ENCODE measurements at regions not wholly inside any gene's neighbourhood (a gene's known extent, or its start where the extent isn't known, plus 50 kb on each side); places are given as distances from the start of the nearest gene placed in this dataset.
"Not testable (repeated sequence)": the region's sequence is repeated elsewhere in the genome, so short reads cannot be mapped to it uniquely, and the experiment has no call there.

- in situ Hi-C loops (cut with MboI; ENCODE audit: low pct_unique_long_range_greater_than_20kb, low sequenced_read_pairs) = no loop called here
These were observed 892.7 kb downstream of the TLE1 start for GRCh38 chr9:80796632-80797031.

GRCh38 chr9:80794197-80794596 lies 895.1 kb downstream of the TLE1 start:
- peak; percentile 8 for DNase-seq
- in situ Hi-C loops (cut with MboI; ENCODE audit: low pct_unique_long_range_greater_than_20kb, low sequenced_read_pairs) = no loop called here

More at GRCh38 chr9:80796632-80797031, 892.7 kb downstream of the TLE1 start:
- DNase-seq = no peak

- DNase-seq = no peak
- in situ Hi-C loops (cut with MboI; ENCODE audit: low pct_unique_long_range_greater_than_20kb, low sequenced_read_pairs) = no loop called here
These were observed 895.6 kb downstream of the TLE1 start for GRCh38 chr9:80793706-80794105.

- no peak for DNase-seq
These were observed 896.6 kb downstream of the TLE1 start for GRCh38 chr9:80792726-80793125.

GRCh38 chr9:80791836-80792235 lies 897.5 kb downstream of the TLE1 start:
- in situ Hi-C loops (cut with MboI; ENCODE audit: low pct_unique_long_range_greater_than_20kb, low sequenced_read_pairs) = no loop called here
- no peak for DNase-seq

More at GRCh38 chr9:80792726-80793125, 896.6 kb downstream of the TLE1 start:
- in situ Hi-C loops (cut with MboI; ENCODE audit: low pct_unique_long_range_greater_than_20kb, low sequenced_read_pairs) = no loop called here

- no peak for DNase-seq
- in situ Hi-C loops (cut with MboI; ENCODE audit: low pct_unique_long_range_greater_than_20kb, low sequenced_read_pairs) = no loop called here
These were observed 898.6 kb downstream of the TLE1 start for GRCh38 chr9:80790764-80791163.

GRCh38 chr9:80789831-80790230 lies 899.5 kb downstream of the TLE1 start:
- in situ Hi-C loops (cut with MboI; ENCODE audit: low pct_unique_long_range_greater_than_20kb, low sequenced_read_pairs) = no loop called here
- DNase-seq = no peak

GRCh38 chr9:80787636-80788035 lies 901.7 kb downstream of the TLE1 start:
- no peak for DNase-seq
- in situ Hi-C loops (cut with MboI; ENCODE audit: low pct_unique_long_range_greater_than_20kb, low sequenced_read_pairs) = no loop called here

- in situ Hi-C loops (cut with MboI; ENCODE audit: low pct_unique_long_range_greater_than_20kb, low sequenced_read_pairs) = no loop called here
- no peak for DNase-seq
These were observed 904.7 kb downstream of the TLE1 start for GRCh38 chr9:80784647-80785046.

GRCh38 chr9:80775971-80776370 lies 913.4 kb downstream of the TLE1 start:
- no peak for DNase-seq
- in situ Hi-C loops (cut with MboI; ENCODE audit: low pct_unique_long_range_greater_than_20kb, low sequenced_read_pairs) = no loop called here

- in situ Hi-C loops (cut with MboI; ENCODE audit: low pct_unique_long_range_greater_than_20kb, low sequenced_read_pairs) = no loop called here
- no peak for DNase-seq
These were observed 913.8 kb downstream of the TLE1 start for GRCh38 chr9:80775530-80775929.

- no peak for DNase-seq
- in situ Hi-C loops (cut with MboI; ENCODE audit: low pct_unique_long_range_greater_than_20kb, low sequenced_read_pairs) = no loop called here
These were observed 917.6 kb downstream of the TLE1 start for GRCh38 chr9:80771555-80772347.

- in situ Hi-C loops (cut with MboI; ENCODE audit: low pct_unique_long_range_greater_than_20kb, low sequenced_read_pairs) = no loop called here
- no peak for DNase-seq
These were observed 925.8 kb downstream of the TLE1 start for GRCh38 chr9:80763536-80763935.

GRCh38 chr9:80755586-80755985 lies 933.8 kb downstream of the TLE1 start:
- in situ Hi-C loops (cut with MboI; ENCODE audit: low pct_unique_long_range_greater_than_20kb, low sequenced_read_pairs) = no loop called here

GRCh38 chr9:80747056-80747455 lies 942.3 kb downstream of the TLE1 start:
- DNase-seq; in situ Hi-C loops (cut with MboI; ENCODE audit: low pct_unique_long_range_greater_than_20kb, low sequenced_read_pairs): not testable (repeated sequence)

More at GRCh38 chr9:80755586-80755985, 933.8 kb downstream of the TLE1 start:
- no peak for DNase-seq

- in situ Hi-C loops (cut with MboI; ENCODE audit: low pct_unique_long_range_greater_than_20kb, low sequenced_read_pairs) = no loop called here
- DNase-seq = no peak
These were observed 956.8 kb downstream of the TLE1 start for GRCh38 chr9:80732506-80732905.

- no peak for DNase-seq
- in situ Hi-C loops (cut with MboI; ENCODE audit: low pct_unique_long_range_greater_than_20kb, low sequenced_read_pairs) = no loop called here
These were observed 968.8 kb downstream of the TLE1 start for GRCh38 chr9:80720579-80720978.

- in situ Hi-C loops (cut with MboI; ENCODE audit: low pct_unique_long_range_greater_than_20kb, low sequenced_read_pairs) = no loop called here
- no peak for DNase-seq
These were observed 982.2 kb downstream of the TLE1 start for GRCh38 chr9:80707120-80707519.

- in situ Hi-C loops (cut with MboI; ENCODE audit: low pct_unique_long_range_greater_than_20kb, low sequenced_read_pairs) = no loop called here
- DNase-seq = no peak
These were observed 988.3 kb downstream of the TLE1 start for GRCh38 chr9:80701061-80701460.

GRCh38 chr9:80699511-80699998 lies 989.8 kb downstream of the TLE1 start:
- DNase-seq = no peak
- in situ Hi-C loops (cut with MboI; ENCODE audit: low pct_unique_long_range_greater_than_20kb, low sequenced_read_pairs) = no loop called here
